ENCODE measurements at regions not wholly inside any gene's neighbourhood (a gene's known extent, or its start where the extent isn't known, plus 50 kb on each side); places are given as distances from the start of the nearest gene placed in this dataset.

- dilution Hi-C loops (cut with HindIII; ENCODE audit: low sequenced_read_pairs, unreplicated experiment), result no loop called here
- Histone ChIP-seq H3K9me1 (ENCODE audit: insufficient read depth, low read length) (no peaks in the 10 kb centered on the region), H3K56ac (ENCODE audit: extremely low read depth, insufficient read depth, low read length) (no peak overlapping the region), H3K18ac (ENCODE audit: low read depth, low read length) (no peak overlapping the region), H3K4me2 (ENCODE audit: low read depth, low read length) (no peak overlapping the region), H3K27me3 (ENCODE audit: control insufficient read depth, insufficient read depth, low read length) (peaks cover 34% of the 10 kb centered on the region), H4K91ac (ENCODE audit: insufficient read depth, low read depth, low read length) (no peak overlapping the region), H3K9ac (ENCODE audit: low read depth, low read length) (no peak overlapping the region), H2BK120ac (ENCODE audit: low read depth, low read length) (no peak overlapping the region), H2BK5ac (ENCODE audit: low read depth, low read length, poor library complexity, severe bottlenecking) (no peak overlapping the region), H4K5ac (ENCODE audit: low read depth, low read length) (no peak overlapping the region), H3K79me1 (ENCODE audit: low read depth in 1 of 2, low read length in 2 of 2) (no peaks in the 10 kb centered on the region), H3K23ac (ENCODE audit: low read depth, low read length) (no peak overlapping the region), H3K14ac (replicated peaks; ENCODE audit: low read depth, low read length) (no peak overlapping the region), H3K36me3 (ENCODE audit: control insufficient read depth, insufficient read depth, low read length) (no peaks in the 10 kb centered on the region), H2AFZ (replicated peaks; ENCODE audit: low read length, poor library complexity) (no peak overlapping the region), H3K9me3 (ENCODE audit: control insufficient read depth, insufficient read depth, low read length) (no peaks in the 10 kb centered on the region), H4K20me1 (ENCODE audit: insufficient read depth, low read length) (no peaks in the 10 kb centered on the region), H3K4ac (ENCODE audit: low read depth, low read length) (no peak overlapping the region), H4K8ac (ENCODE audit: low read depth in 2 of 2, low read length in 2 of 2) (no peak overlapping the region), H3K27ac (ENCODE audit: insufficient read depth, low read length) (no peak overlapping the region), H3K4me3 (ENCODE audit: insufficient read depth, low read depth, low read length) (no peak overlapping the region), H2BK20ac (ENCODE audit: low read depth, low read length) (no peak overlapping the region), H2AK9ac (replicated peaks; ENCODE audit: low read depth, low read length, poor library complexity) (no peak overlapping the region), H2AK5ac (ENCODE audit: low read depth, low read length) (no peak overlapping the region), H3K4me1 (ENCODE audit: control insufficient read depth, insufficient read depth, low read length) (no peaks in the 10 kb centered on the region), H2BK15ac (ENCODE audit: low read depth, low read length) (no peak overlapping the region)
- intact Hi-C loops (cut with micrococcal nuclease), result no loop called here
- in situ Hi-C loops (cut with MboI; ENCODE audit: low sequenced_read_pairs), result loop anchor here (10.0 kb wide), 1 partner anchor 448 kb away; no protein-coding TSS in a partner anchor
- no TSS peak for BruUV-seq (replicated peaks)
- CTCF ChIA-PET, result no interaction called here
- no peak for DNase-seq
- POLR2A ChIA-PET (ENCODE audit: unreplicated experiment), result no interaction called here
- TF ChIP-seq USF2 (IDR thresholded peaks at IDR 0.05; ENCODE audit: low read depth, low read length) (no peak), ELK1 (IDR thresholded peaks at IDR 0.05; ENCODE audit: borderline replicate concordance, low read depth, low read length) (no peak), BHLHE40 (IDR thresholded peaks at IDR 0.05; ENCODE audit: low read depth, low read length) (no peak), MAFK (IDR thresholded peaks at IDR 0.05; ENCODE audit: low read depth, low read length) (no peak), POLR2A (IDR thresholded peaks at IDR 0.05; ENCODE audit: low read depth, low read length) (no peak), RAD21 (IDR thresholded peaks at IDR 0.05; ENCODE audit: low read length) (no peak), RFX5 (IDR thresholded peaks at IDR 0.05; ENCODE audit: low read depth, low read length) (no peak), RCOR1 (IDR thresholded peaks at IDR 0.05; ENCODE audit: insufficient replicate concordance, low read length) (no peak), CTCF (conservative IDR thresholded peaks at IDR 0.05; ENCODE audit: low read depth, low read length) (no peak), MAZ (IDR thresholded peaks at IDR 0.05; ENCODE audit: borderline replicate concordance, low read depth, low read length) (no peak), CEBPB (IDR thresholded peaks at IDR 0.05; ENCODE audit: low read depth, low read length) (no peak), FOS (IDR thresholded peaks at IDR 0.05; ENCODE audit: low read depth, low read length) (no peak), MXI1 (IDR thresholded peaks at IDR 0.05; ENCODE audit: borderline replicate concordance, low read depth, low read length) (no peak), NFE2L2 (IDR thresholded peaks at IDR 0.05; ENCODE audit: low read depth, low read length) (no peak), SMC3 (IDR thresholded peaks at IDR 0.05; ENCODE audit: low read depth, low read length) (no peak), CHD1 (IDR thresholded peaks at IDR 0.05; ENCODE audit: low read depth, low read length) (no peak)
- no peak for ATAC-seq (ENCODE audit: low read depth)
- no CpG with 5 or more reads among the region's 3 CpGs for WGBS, 2 experiments (ENCODE audit: extremely low coverage in 2 of 2, insufficient read length in 1 of 2)
These were observed 52.1 kb upstream of the CDKN2AIP start for GRCh38 chr4:183392377-183392776.
